CD8-positive, alpha-beta memory T cell (primary cell): ENCODE measurements at regions not wholly inside any gene's neighbourhood (a gene's known extent, or its start where the extent isn't known, plus 50 kb on each side); places are given as distances from the start of the nearest gene placed in this dataset.

Source experiments
- CTCF ChIA-PET: fragments of 350-600 bp; sonication (Branson Sonifier 250); formaldehyde crosslinking; loops from one replicate; lab custom pipeline; 2021; ENCODE audit warnings: antibody characterized with exemption; lab: Charles Lee
- POLR2A ChIA-PET: fragments of 350-600 bp; sonication (Branson Sonifier 250); formaldehyde crosslinking; loops from one replicate; lab custom pipeline; 2021; ENCODE audit warnings: antibody characterized with exemption; lab: Charles Lee
- DNase-seq, 5 donors: peaks; one replicate each; pipeline versions ENCODE4 v3.0.0 to v3.0.0-alpha.2; 2020 to 2022; ENCODE audit warnings: mixed read lengths in 1 of 5
- H3K27ac ChIP-seq: one replicate; pipeline ENCODE4 v1.7.0; 2013; ENCODE audit warnings: low read depth, mild to moderate bottlenecking, low read length, moderate library complexity
- H3K27me3 ChIP-seq: 2 replicates; pipeline ENCODE4 v1.7.0; 2013; ENCODE audit warnings: low read length, mild to moderate bottlenecking; ENCODE audit not compliant: insufficient read depth, poor library complexity, severe bottlenecking
- H3K36me3 ChIP-seq: 2 replicates; pipeline ENCODE4 v1.7.0; 2013; ENCODE audit warnings: mild to moderate bottlenecking, low read length, moderate library complexity; ENCODE audit not compliant: insufficient read depth
- H3K4me1 ChIP-seq: 2 replicates; pipeline ENCODE4 v1.7.0; 2013; ENCODE audit warnings: mild to moderate bottlenecking, low read length, moderate library complexity; ENCODE audit not compliant: insufficient read depth
- H3K4me3 ChIP-seq: 2 replicates; pipeline ENCODE4 v1.7.0; 2013; ENCODE audit warnings: mild to moderate bottlenecking, low read length
- H3K9me3 ChIP-seq: 2 replicates; pipeline ENCODE4 v1.7.0; 2013; ENCODE audit warnings: mild to moderate bottlenecking, low read length
- H3K27ac Mint-ChIP-seq, 8 donors: one replicate each; pipeline ENCODE4 v1.8.0; 2020 to 2021; ENCODE audit warnings: mixed read lengths in 8 of 8, mild to moderate bottlenecking in 6 of 8, inconsistent platforms in 3 of 8, moderate library complexity in 3 of 8
- H3K27me3 Mint-ChIP-seq, 2 donors: one replicate each; pipeline ENCODE4 v1.8.0; 2020 to 2021; ENCODE audit warnings: mixed read lengths in 2 of 2, mild to moderate bottlenecking in 1 of 2, moderate library complexity in 1 of 2
- H3K36me3 Mint-ChIP-seq, 3 donors: one replicate each; pipeline ENCODE4 v1.8.0; 2020 to 2021; ENCODE audit warnings: mixed read lengths in 3 of 3, inconsistent platforms in 1 of 3, mild to moderate bottlenecking in 1 of 3
- H3K4me1 Mint-ChIP-seq, 3 donors: one replicate each; pipeline ENCODE4 v1.8.0; 2020 to 2021; ENCODE audit warnings: mixed read lengths in 3 of 3, inconsistent platforms in 1 of 3, mild to moderate bottlenecking in 1 of 3
- H3K4me3 Mint-ChIP-seq, 7 donors: one replicate each; pipeline ENCODE4 v1.8.0; 2020 to 2021; ENCODE audit warnings: mixed read lengths in 7 of 7, mild to moderate bottlenecking in 6 of 7, moderate library complexity in 4 of 7, inconsistent platforms in 2 of 7
- H3K9me3 Mint-ChIP-seq, 5 donors: one replicate each; pipeline ENCODE4 v1.8.0; 2020 to 2022; ENCODE audit warnings: mixed read lengths in 5 of 5, mild to moderate bottlenecking in 3 of 5, moderate library complexity in 2 of 5, inconsistent platforms in 1 of 5

GRCh38 chr6:90975741-90976140 is 388.9 kb upstream of the MAP3K7 start:
- Histone ChIP-seq H3K36me3 (no peaks in the 10 kb centered on the region), H3K9me3 (no peaks in the 10 kb centered on the region), H3K4me3 (no peak overlapping the region), H3K27me3 (no peaks in the 10 kb centered on the region), H3K27ac (no peak overlapping the region), H3K4me1 (no peaks in the 10 kb centered on the region)
- ChIA-PET POLR2A (no interaction called here), CTCF (no interaction called here)
- no peaks in the 10 kb centered on the region for H3K4me1 Mint-ChIP-seq
- no peak for DNase-seq
- H3K27ac Mint-ChIP-seq: no peak overlapping the region
- H3K9me3 Mint-ChIP-seq: peaks cover 0 to 2% (median 0%) of the 10 kb centered on the region in 5 donors
- H3K36me3 Mint-ChIP-seq: no peaks in the 10 kb centered on the region
- no peak overlapping the region for H3K4me3 Mint-ChIP-seq
- H3K27me3 Mint-ChIP-seq: no peaks in the 10 kb centered on the region

DNA sequence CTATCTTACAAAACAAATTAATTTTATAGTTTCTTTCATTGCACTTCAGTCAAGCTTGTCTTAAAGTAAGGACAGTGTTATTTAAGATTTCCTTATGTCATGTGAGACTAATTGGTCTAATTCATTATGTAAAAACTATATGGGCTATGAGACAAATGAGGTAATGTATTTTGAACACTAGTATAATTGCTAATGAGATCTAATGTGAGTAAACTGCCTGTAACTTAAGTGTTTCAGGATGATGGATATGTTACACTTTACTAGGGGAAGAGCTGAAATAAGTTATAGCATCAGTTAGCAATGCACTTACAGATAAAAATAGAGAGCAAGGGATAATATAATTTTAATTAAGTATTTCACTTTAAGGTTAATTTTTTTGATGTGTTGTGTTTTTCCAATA is 386.3 kb upstream of the MAP3K7 start:
- Histone ChIP-seq H3K4me3 (no peak overlapping the region), H3K27ac (no peak overlapping the region), H3K27me3 (no peaks in the 10 kb centered on the region), H3K9me3 (no peaks in the 10 kb centered on the region), H3K4me1 (no peaks in the 10 kb centered on the region), H3K36me3 (no peaks in the 10 kb centered on the region)
- peaks cover 0 to 2% (median 0%) of the 10 kb centered on the region in 5 donors for H3K9me3 Mint-ChIP-seq
- no peaks in the 10 kb centered on the region for H3K4me1 Mint-ChIP-seq
- CTCF ChIA-PET: no interaction called here
- H3K4me3 Mint-ChIP-seq: no peak overlapping the region
- H3K36me3 Mint-ChIP-seq: no peaks in the 10 kb centered on the region
- POLR2A ChIA-PET: no interaction called here
- no peak for DNase-seq
- H3K27me3 Mint-ChIP-seq: peaks cover 1 to 8% of the 10 kb centered on the region in 2 donors
- no peak overlapping the region for H3K27ac Mint-ChIP-seq

DNA sequence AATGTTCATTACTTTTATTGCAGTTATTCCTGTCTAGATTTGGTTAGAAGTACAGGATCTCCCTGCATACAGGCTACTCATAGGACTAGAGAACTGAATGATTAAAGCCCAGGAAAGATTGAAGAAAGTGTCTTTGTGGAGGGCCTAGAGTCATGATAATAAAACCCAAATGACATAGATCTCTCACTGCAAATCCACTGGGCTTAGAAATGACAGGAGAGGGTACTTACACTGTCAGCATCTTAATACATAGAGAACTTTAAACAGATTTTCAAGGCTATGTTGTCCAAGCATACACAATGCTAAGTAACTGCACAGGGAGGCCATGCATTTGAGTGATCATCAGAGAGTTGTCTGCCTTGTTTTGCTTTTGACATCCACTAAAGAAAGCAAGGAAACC is 383.8 kb upstream of the MAP3K7 start:
- ChIA-PET POLR2A (no interaction called here), CTCF (no interaction called here)
- Mint-ChIP-seq H3K4me3 (no peak overlapping the region), H3K27me3 (peaks cover 1 to 8% of the 10 kb centered on the region in 2 donors), H3K27ac (no peak overlapping the region), H3K36me3 (no peaks in the 10 kb centered on the region), H3K4me1 (no peaks in the 10 kb centered on the region), H3K9me3 (peaks cover 0 to 5% (median 2%) of the 10 kb centered on the region in 5 donors)
- DNase-seq: no peak
- Histone ChIP-seq H3K27ac (no peak overlapping the region), H3K9me3 (no peaks in the 10 kb centered on the region), H3K36me3 (no peaks in the 10 kb centered on the region), H3K27me3 (no peaks in the 10 kb centered on the region), H3K4me1 (no peaks in the 10 kb centered on the region), H3K4me3 (no peak overlapping the region)

DNA sequence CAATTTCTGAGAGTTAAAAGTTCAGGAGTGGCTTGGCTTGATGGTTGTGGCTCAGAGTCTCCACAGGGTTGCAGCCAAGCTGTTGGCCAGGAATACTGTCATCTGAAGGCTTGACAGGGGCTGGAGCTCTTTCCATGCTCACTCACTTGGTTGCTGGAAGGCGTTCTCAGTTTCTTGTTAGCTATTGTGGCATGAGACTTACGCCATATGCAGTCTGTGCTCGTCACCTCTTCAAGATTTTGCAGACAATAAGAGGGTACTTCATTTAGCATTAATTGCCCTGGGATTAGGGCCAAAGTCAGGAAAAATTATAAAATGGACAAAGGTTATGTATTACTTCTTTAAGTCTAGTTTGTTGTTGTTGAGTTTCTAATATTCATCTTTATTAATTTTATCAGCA is 380.6 kb upstream of the MAP3K7 start:
- CTCF ChIA-PET: no interaction called here
- Mint-ChIP-seq H3K27me3 (peaks cover 1 to 8% of the 10 kb centered on the region in 2 donors), H3K4me3 (no peak overlapping the region)

GRCh38 chr6:90960324-90960723 is 373.5 kb upstream of the MAP3K7 start:
- peaks cover 0 to 5% (median 0%) of the 10 kb centered on the region in 5 donors for H3K9me3 Mint-ChIP-seq
- POLR2A ChIA-PET: no interaction called here
- Histone ChIP-seq H3K4me1 (no peaks in the 10 kb centered on the region), H3K36me3 (no peaks in the 10 kb centered on the region), H3K27me3 (no peaks in the 10 kb centered on the region), H3K9me3 (no peaks in the 10 kb centered on the region), H3K4me3 (no peak overlapping the region), H3K27ac (no peak overlapping the region)
- CTCF ChIA-PET: no interaction called here
- DNase-seq: no peak
- no peaks in the 10 kb centered on the region for H3K4me1 Mint-ChIP-seq
- no peak overlapping the region for H3K27ac Mint-ChIP-seq
- H3K27me3 Mint-ChIP-seq: peaks cover 0 to 4% of the 10 kb centered on the region in 2 donors
- H3K36me3 Mint-ChIP-seq: no peaks in the 10 kb centered on the region
- no peak overlapping the region for H3K4me3 Mint-ChIP-seq

More for the DNA sequence above, 380.6 kb upstream of the MAP3K7 start:
- Histone ChIP-seq H3K4me1 (no peaks in the 10 kb centered on the region), H3K4me3 (no peak overlapping the region), H3K27ac (no peak overlapping the region), H3K27me3 (no peaks in the 10 kb centered on the region), H3K36me3 (no peaks in the 10 kb centered on the region), H3K9me3 (no peaks in the 10 kb centered on the region)
- Mint-ChIP-seq H3K27ac (no peak overlapping the region), H3K36me3 (no peaks in the 10 kb centered on the region), H3K4me1 (no peaks in the 10 kb centered on the region), H3K9me3 (peaks cover 0 to 5% (median 0%) of the 10 kb centered on the region in 5 donors)
- POLR2A ChIA-PET: no interaction called here
- no peak for DNase-seq

GRCh38 chr6:90955246-90955645 is 368.4 kb upstream of the MAP3K7 start:
- H3K36me3 ChIP-seq: no peaks in the 10 kb centered on the region

DNA sequence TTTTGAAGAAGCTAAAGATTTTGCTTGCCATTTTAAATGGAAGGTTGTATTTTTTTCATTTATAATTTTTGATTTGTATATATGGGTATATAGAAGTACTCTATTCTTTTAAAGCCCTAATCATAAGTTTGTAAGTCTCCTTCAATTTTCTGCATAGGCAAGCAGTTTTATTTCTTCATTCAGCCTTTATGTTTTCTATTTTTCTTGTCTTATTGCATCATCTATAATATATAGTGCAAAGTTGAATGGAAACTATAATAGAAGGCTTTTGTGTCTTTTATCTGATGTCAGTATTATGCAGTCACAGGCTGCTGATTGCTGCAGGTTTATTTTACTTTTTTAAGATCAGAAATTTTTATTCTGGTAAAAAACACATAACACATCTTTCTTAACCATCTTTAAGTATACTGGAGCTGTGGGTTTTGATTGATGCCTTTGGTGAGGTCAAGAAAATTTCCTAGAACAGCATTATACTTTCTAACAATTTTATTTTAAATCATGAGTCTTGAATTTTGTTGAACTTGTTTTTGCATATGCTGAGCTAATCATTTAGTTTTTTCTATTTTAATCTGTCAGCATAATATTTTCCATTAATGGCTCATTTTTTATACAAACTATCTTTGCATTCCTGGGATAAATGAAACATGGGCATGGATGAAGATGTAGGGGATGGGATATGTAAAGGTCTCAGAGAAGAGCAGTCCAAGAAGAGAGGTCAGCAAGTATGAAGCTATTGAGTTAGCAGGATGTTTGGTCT is 366.7 kb upstream of the MAP3K7 start:
- H3K4me3 Mint-ChIP-seq: no peak overlapping the region
- DNase-seq: no peak
- no peaks in the 10 kb centered on the region for H3K4me1 ChIP-seq
- H3K4me1 Mint-ChIP-seq: no peaks in the 10 kb centered on the region
- no peaks in the 10 kb centered on the region for H3K9me3 ChIP-seq
- no peak overlapping the region for H3K27ac Mint-ChIP-seq
- H3K9me3 Mint-ChIP-seq: no peaks in the 10 kb centered on the region
- no peak overlapping the region for H3K4me3 ChIP-seq
- H3K27ac ChIP-seq: no peak overlapping the region
- CTCF ChIA-PET: interaction anchor here (1.1 kb wide), 1 partner anchor 13 kb away, joined by 4 read pairs; no protein-coding TSS in a partner anchor
- H3K36me3 Mint-ChIP-seq: no peaks in the 10 kb centered on the region
- peaks cover 0 to 4% of the 10 kb centered on the region in 2 donors for H3K27me3 Mint-ChIP-seq
- H3K27me3 ChIP-seq: no peaks in the 10 kb centered on the region
- POLR2A ChIA-PET: no interaction called here
- H3K36me3 ChIP-seq: no peaks in the 10 kb centered on the region

More at GRCh38 chr6:90955246-90955645, 368.4 kb upstream of the MAP3K7 start:
- H3K27ac Mint-ChIP-seq: no peak overlapping the region
- H3K27me3 Mint-ChIP-seq: peaks cover 0 to 4% of the 10 kb centered on the region in 2 donors
- no peak overlapping the region for H3K27ac ChIP-seq
- no peaks in the 10 kb centered on the region for H3K4me1 Mint-ChIP-seq
- POLR2A ChIA-PET: no interaction called here
- H3K9me3 ChIP-seq: no peaks in the 10 kb centered on the region
- H3K4me3 ChIP-seq: no peak overlapping the region
- no peak for DNase-seq
- no peaks in the 10 kb centered on the region for H3K4me1 ChIP-seq
- no peaks in the 10 kb centered on the region for H3K36me3 Mint-ChIP-seq
- CTCF ChIA-PET: no interaction called here
- no peak overlapping the region for H3K4me3 Mint-ChIP-seq
- no peaks in the 10 kb centered on the region for H3K27me3 ChIP-seq
- peaks cover 0 to 5% (median 0%) of the 10 kb centered on the region in 5 donors for H3K9me3 Mint-ChIP-seq

DNA sequence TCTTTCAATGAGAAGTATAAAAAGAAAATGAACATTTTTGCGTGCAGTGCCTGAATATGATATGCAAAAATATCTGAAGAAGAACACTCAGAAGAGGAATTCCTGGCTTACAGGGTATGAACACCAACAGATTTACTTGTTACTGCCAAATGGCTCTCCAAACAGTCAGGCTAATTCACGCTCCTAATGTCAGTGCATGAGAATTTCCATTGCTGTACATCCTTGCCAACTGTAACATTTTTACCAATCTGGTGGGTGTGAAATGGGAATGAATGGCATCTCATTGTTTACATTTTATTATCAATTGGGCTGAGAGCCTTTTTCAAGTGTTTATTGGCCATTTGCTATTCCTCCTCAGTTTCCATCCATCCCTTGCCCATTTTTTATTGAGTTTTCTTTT is 365.3 kb upstream of the MAP3K7 start:
- Mint-ChIP-seq H3K4me3 (no peak overlapping the region), H3K4me1 (no peaks in the 10 kb centered on the region), H3K27ac (no peak overlapping the region), H3K27me3 (peaks cover 0 to 4% of the 10 kb centered on the region in 2 donors), H3K9me3 (no peaks in the 10 kb centered on the region), H3K36me3 (no peaks in the 10 kb centered on the region)
- no peaks in the 10 kb centered on the region for H3K4me1 ChIP-seq
- H3K4me3 ChIP-seq: no peak overlapping the region
- H3K9me3 ChIP-seq: no peaks in the 10 kb centered on the region
- no peaks in the 10 kb centered on the region for H3K36me3 ChIP-seq
- no peaks in the 10 kb centered on the region for H3K27me3 ChIP-seq
- no peak for DNase-seq
- CTCF ChIA-PET: interaction anchor here (1.1 kb wide), 1 partner anchor 12 kb away, joined by 4 read pairs; no protein-coding TSS in a partner anchor
- POLR2A ChIA-PET: no interaction called here
- no peak overlapping the region for H3K27ac ChIP-seq
